NCI-H524 treated with DMSO at 0.1 percent for 48 hours (cell line): ENCODE measurements at regions not wholly inside any gene's neighbourhood (a gene's known extent, or its start where the extent isn't known, plus 50 kb on each side); places are given as distances from the start of the nearest gene placed in this dataset.
"Not testable (repeated sequence)": the region's sequence is repeated elsewhere in the genome, so short reads cannot be mapped to it uniquely, and the experiment has no call there.

Source experiments
- DNase-seq: peaks from one replicate; lab custom pipeline; 2025; lab: John Stamatoyannopoulos, UW

GRCh38 chr5:56686337-56687195 is 128.8 kb upstream of the MAP3K1 start:
- no peak for DNase-seq

- no peak for DNase-seq
Measured at GRCh38 chr5:56685503-56686217, 129.7 kb upstream of the MAP3K1 start.

- no peak for DNase-seq
Measured at GRCh38 chr5:56684159-56684558, 131.2 kb upstream of the MAP3K1 start.

- no peak for DNase-seq
Measured at GRCh38 chr5:56683733-56684132, 131.6 kb upstream of the MAP3K1 start.

- DNase-seq = no peak
Measured at GRCh38 chr5:56683281-56683680, 132.1 kb upstream of the MAP3K1 start.

GRCh38 chr5:56681346-56681745 is 134.0 kb upstream of the MAP3K1 start:
- no peak for DNase-seq

GRCh38 chr5:56680731-56681130 is 134.6 kb upstream of the MAP3K1 start:
- DNase-seq = no peak

- DNase-seq = no peak
Measured at GRCh38 chr5:56677690-56678305, 137.6 kb upstream of the MAP3K1 start.

GRCh38 chr5:56676091-56676768 is 139.1 kb upstream of the MAP3K1 start:
- no peak for DNase-seq

GRCh38 chr5:56674441-56674840 is 140.9 kb upstream of the MAP3K1 start:
- no peak for DNase-seq

- DNase-seq = no peak
Measured at GRCh38 chr5:56673171-56673570, 142.2 kb upstream of the MAP3K1 start.

GRCh38 chr5:56671571-56671970 is 143.8 kb upstream of the MAP3K1 start:
- no peak for DNase-seq

GRCh38 chr5:56670916-56671315 is 144.4 kb upstream of the MAP3K1 start:
- DNase-seq = no peak

- DNase-seq = no peak
Measured at GRCh38 chr5:56669534-56670483, 145.5 kb upstream of the MAP3K1 start.

GRCh38 chr5:56668996-56669395 is 146.4 kb upstream of the MAP3K1 start:
- DNase-seq = no peak

- no peak for DNase-seq
Measured at GRCh38 chr5:56667692-56668091, 147.7 kb upstream of the MAP3K1 start.

- no peak for DNase-seq
Measured at GRCh38 chr5:56666901-56667300, 148.4 kb upstream of the MAP3K1 start.

GRCh38 chr5:56665117-56665516 is 150.2 kb upstream of the MAP3K1 start:
- not testable (repeated sequence) for DNase-seq

- DNase-seq = no peak
Measured at GRCh38 chr5:56664025-56664424, 151.3 kb upstream of the MAP3K1 start.

GRCh38 chr5:56663523-56663922 is 151.8 kb upstream of the MAP3K1 start:
- DNase-seq = no peak

GRCh38 chr5:56662893-56663292 is 152.5 kb upstream of the MAP3K1 start:
- no peak for DNase-seq
